ENCODE measurements at regions not wholly inside any gene's neighbourhood (a gene's known extent, or its start where the extent isn't known, plus 50 kb on each side); places are given as distances from the start of the nearest gene placed in this dataset.

DNA sequence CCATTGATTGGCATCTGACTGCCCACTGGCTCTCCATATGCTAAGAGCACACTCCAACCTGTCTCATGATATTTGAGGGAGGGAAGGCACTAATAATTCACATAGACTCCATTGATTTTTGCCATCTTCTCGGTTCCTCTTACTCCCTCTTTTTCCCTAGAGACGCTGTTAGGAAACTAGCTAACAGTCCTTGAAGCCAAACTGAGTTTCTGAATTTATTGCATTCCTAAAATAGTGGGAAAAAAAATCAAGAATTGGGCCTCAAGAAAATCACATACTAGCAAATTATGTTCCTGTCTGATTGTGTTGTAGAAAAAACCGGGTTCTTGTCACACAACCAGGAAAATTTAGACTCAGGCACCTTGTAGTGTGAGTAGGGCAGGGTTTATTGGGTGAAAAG is 86.4 kb upstream of the SLC7A1 start:
- TF ChIP-seq GLIS3 (CRISPR knock-in tag; IDR thresholded peaks at IDR 0.05) (no peak), ZNF8 (CRISPR knock-in tag; IDR thresholded peaks at IDR 0.05) (no peak), ESRRG (CRISPR knock-in tag; IDR thresholded peaks at IDR 0.05) (no peak)

All from SK-N-SH treated with all-trans-retinoic acid at 6 μM for 48 hours (cell line).